Upper lobe of right lung (tissue), 1 donor: ENCODE measurements at regions not wholly inside any gene's neighbourhood (a gene's known extent, or its start where the extent isn't known, plus 50 kb on each side); places are given as distances from the start of the nearest gene placed in this dataset.

ENCODE experiments used
- ATAC-seq: fragments of 200-7000 bp; cut with Tn5 transposase; one replicate; pipeline ENCODE4 v1.9.1; 2020; ENCODE audit warnings: mild to moderate bottlenecking, moderate library complexity
- DNase-seq: peaks from one replicate; pipeline ENCODE4 v3.0.0-alpha.2; 2020
- H3K27ac ChIP-seq: fragments of 200-600 bp; one replicate; pipeline ENCODE4 v1.8.0; 2022
- H3K27me3 ChIP-seq: fragments of 200-600 bp; one replicate; pipeline ENCODE4 v1.8.0; 2022; ENCODE audit warnings: mild to moderate bottlenecking
- H3K36me3 ChIP-seq: fragments of 200-600 bp; one replicate; pipeline ENCODE4 v1.8.0; 2022
- H3K4me1 ChIP-seq: fragments of 200-600 bp; one replicate; pipeline ENCODE4 v1.8.0; 2022
- H3K4me3 ChIP-seq: fragments of 200-600 bp; one replicate; pipeline ENCODE4 v1.8.0; 2022; ENCODE audit warnings: mild to moderate bottlenecking
- H3K9me3 ChIP-seq: fragments of 200-600 bp; one replicate; pipeline ENCODE4 v1.8.0; 2022
- intact Hi-C: fragments of 100-400 bp; cut with DNase I; formaldehyde crosslinking; loops from one replicate; pipeline ENCODE4 v1.11.0; 2022
- TF ChIP-seq, protein P1 (sequence below): fragments of 200-600 bp; IDR thresholded peaks from one replicate; pipeline ENCODE4 v1.8.0; 2022; ENCODE audit warnings: antibody characterized with exemption
- donor health status: DM: no; HTN: yes; CAD: no; lungs with severe emphysema.

DNA sequence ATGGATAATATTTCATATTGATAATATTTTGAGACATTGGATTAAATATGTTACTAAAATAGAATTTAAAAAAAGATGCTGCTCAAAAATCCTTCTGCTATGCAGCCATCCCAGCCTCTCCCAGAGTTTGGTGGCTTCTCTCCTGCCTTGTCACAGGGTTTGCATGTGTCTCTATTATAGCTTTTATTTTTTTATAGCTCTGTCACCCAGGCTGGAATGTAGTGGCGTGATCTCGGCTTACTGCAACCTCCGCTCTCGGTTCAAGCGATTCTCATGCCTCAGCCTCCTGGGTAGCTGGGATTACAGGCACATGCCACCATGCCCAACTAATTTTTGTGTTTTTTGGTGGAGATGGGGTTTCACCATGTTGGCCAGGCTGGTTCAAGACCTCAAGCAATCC lies 50.7 kb upstream of the ID3 start:
- ATAC-seq (no peak), DNase-seq (no peak)
- TF ChIP-seq, protein P1, sequence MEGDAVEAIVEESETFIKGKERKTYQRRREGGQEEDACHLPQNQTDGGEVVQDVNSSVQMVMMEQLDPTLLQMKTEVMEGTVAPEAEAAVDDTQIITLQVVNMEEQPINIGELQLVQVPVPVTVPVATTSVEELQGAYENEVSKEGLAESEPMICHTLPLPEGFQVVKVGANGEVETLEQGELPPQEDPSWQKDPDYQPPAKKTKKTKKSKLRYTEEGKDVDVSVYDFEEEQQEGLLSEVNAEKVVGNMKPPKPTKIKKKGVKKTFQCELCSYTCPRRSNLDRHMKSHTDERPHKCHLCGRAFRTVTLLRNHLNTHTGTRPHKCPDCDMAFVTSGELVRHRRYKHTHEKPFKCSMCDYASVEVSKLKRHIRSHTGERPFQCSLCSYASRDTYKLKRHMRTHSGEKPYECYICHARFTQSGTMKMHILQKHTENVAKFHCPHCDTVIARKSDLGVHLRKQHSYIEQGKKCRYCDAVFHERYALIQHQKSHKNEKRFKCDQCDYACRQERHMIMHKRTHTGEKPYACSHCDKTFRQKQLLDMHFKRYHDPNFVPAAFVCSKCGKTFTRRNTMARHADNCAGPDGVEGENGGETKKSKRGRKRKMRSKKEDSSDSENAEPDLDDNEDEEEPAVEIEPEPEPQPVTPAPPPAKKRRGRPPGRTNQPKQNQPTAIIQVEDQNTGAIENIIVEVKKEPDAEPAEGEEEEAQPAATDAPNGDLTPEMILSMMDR, result no peak
- H3K4me3 ChIP-seq, result no peak overlapping the region
- no peaks in the 10 kb centered on the region for H3K4me1 ChIP-seq
- no peaks in the 10 kb centered on the region for H3K27me3 ChIP-seq
- intact Hi-C loops, result no loop called here
- no peak overlapping the region for H3K27ac ChIP-seq
- no peaks in the 10 kb centered on the region for H3K9me3 ChIP-seq
- no peaks in the 10 kb centered on the region for H3K36me3 ChIP-seq
